DMS114 treated with DMSO at 0.1 percent for 48 hours (cell line): ENCODE measurements at regions not wholly inside any gene's neighbourhood (a gene's known extent, or its start where the extent isn't known, plus 50 kb on each side); places are given as distances from the start of the nearest gene placed in this dataset.
"Not testable (repeated sequence)": the region's sequence is repeated elsewhere in the genome, so short reads cannot be mapped to it uniquely, and the experiment has no call there.

Experiments
- DNase-seq: peaks from one replicate; lab custom pipeline; 2025; ENCODE audit not compliant: unreplicated experiment; lab: John Stamatoyannopoulos, UW

DNA sequence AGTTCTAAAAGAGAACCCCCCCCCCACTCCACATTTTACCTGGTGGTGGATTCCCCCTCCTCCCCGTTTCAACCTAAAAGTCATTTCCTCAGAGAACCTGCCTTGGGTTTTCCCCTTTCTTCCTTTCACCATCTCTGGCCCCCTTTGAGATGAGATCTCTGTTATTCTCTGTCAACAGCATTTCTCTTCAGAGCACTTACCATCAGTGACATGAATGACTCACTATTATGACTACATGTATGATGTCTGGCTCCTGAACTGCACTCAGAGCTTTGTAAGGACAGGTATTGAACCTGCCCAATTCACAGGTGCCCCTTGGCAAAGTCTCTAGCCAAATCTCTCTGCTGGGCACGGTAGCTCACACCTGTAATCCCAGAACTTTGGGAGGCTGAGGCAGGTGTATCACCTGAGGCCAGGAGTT is 61.4 kb upstream of the JARID2 start:
- no peak for DNase-seq

DNA sequence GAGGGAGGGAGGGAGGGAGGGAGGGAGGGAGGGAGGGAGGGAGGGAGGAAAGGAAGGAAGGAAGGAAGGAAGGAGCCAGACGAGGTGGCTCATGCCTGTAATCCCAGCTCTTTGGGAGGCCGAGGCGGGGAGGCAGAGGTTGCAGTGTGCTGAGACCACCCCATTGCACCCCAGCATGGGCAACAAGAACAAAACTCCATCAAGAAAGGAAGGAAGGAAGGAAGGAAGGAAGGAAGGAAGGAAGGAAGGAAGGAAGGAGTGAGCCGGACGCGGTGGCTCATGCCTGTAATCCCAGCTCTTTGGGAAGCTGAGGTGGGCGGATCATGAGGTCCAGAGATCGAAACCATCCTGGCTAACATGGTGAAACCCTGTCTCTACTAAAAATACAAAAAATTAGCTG is 60.8 kb upstream of the JARID2 start:
- DNase-seq: not testable (repeated sequence)

DNA sequence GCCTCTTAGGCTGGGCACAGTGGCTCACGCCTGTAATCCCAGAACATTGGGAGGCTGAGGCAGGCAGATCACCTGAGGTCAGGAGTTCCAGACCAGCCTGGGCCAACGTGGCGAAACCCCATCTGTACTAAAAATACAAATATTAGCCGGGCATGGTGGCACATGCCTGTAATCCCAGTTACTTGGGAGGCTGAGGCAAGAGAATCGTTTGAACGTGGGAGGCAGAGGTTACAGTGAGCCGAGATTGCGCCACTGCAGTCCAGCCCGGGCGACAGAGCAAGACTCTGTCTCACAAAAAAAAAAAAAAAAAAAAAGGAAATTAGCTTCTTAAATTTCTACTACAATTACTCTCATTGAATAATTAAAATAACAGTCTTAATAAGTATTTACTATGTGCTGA is 52.4 kb upstream of the JARID2 start:
- DNase-seq: not testable (repeated sequence)

DNA sequence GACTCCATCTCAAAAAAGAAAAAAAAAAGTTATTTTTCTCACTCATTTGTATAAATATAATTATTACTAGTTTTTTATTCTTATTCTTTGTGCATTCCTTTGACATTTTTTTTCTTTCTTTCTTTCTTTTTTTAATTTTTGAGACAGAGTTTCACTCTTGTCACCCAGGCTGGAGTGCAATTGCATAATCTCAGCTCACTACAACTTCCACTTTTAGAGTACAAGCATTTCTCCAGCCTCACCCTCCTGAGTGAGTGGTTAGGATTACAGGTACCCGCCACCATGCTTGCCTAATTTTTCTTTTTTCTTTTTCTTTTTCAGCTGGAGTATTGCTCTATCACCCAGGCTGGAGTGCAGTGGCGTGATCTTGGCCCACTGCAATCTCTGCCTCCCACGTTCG is 51.4 kb upstream of the JARID2 start:
- DNase-seq: no peak
